A673 (cell line): ENCODE measurements at regions not wholly inside any gene's neighbourhood (a gene's known extent, or its start where the extent isn't known, plus 50 kb on each side); places are given as distances from the start of the nearest gene placed in this dataset.

ENCODE experiments used
- EZH2 ChIP-seq: fragments of 200-600 bp; sonication (generic); IDR thresholded peaks from 2 replicates; pipeline ENCODE4 v1.6.1; 2017; ENCODE audit warnings: borderline replicate concordance, low read depth, mild to moderate bottlenecking, mixed read lengths, antibody characterized with exemption, low read length; ENCODE audit not compliant: poor library complexity, severe bottlenecking
- TF ChIP-seq, protein P1 (sequence below): fragments of 300-800, 200-600 bp; sonication (generic); conservative IDR thresholded peaks from 2 replicates; pipeline ENCODE4 v1.5.1; 2017; ENCODE audit warnings: low read depth, mild to moderate bottlenecking, antibody characterized with exemption, low read length, moderate library complexity, mixed read lengths

DNA sequence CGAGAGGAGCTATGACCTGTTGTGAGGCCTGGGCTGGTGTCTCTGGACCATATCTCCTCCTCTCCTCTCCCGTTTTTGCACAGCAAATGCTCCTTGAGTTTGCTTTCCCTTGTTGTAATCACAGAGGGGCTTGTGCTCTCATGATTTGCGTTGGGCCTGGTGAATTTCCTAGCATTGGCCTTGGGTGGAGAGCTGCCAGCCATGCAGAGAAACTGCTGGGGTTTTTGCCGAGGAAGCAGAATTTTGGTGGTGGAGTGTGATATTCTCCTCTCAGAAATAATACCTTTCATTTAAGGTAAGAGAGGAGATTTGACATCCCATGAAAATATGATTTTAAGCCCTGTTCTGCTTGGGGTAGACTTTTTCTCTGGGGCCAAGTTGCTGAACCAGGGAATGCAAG lies 175.7 kb upstream of the CADM1 start:
- TF ChIP-seq EZH2 = no peak
- TF ChIP-seq, protein P1, sequence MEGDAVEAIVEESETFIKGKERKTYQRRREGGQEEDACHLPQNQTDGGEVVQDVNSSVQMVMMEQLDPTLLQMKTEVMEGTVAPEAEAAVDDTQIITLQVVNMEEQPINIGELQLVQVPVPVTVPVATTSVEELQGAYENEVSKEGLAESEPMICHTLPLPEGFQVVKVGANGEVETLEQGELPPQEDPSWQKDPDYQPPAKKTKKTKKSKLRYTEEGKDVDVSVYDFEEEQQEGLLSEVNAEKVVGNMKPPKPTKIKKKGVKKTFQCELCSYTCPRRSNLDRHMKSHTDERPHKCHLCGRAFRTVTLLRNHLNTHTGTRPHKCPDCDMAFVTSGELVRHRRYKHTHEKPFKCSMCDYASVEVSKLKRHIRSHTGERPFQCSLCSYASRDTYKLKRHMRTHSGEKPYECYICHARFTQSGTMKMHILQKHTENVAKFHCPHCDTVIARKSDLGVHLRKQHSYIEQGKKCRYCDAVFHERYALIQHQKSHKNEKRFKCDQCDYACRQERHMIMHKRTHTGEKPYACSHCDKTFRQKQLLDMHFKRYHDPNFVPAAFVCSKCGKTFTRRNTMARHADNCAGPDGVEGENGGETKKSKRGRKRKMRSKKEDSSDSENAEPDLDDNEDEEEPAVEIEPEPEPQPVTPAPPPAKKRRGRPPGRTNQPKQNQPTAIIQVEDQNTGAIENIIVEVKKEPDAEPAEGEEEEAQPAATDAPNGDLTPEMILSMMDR = no peak
